OCI-LY1 (cell line): ENCODE measurements at regions not wholly inside any gene's neighbourhood (a gene's known extent, or its start where the extent isn't known, plus 50 kb on each side); places are given as distances from the start of the nearest gene placed in this dataset.

Experiments
- H2AFZ ChIP-seq: fragments of 200-600 bp; sonication (generic), shearing (Covaris generic); 2 replicates; pipeline ENCODE4 v1.6.0; 2014; ENCODE audit warnings: antibody characterized with exemption, mild to moderate bottlenecking, low read length
- H3F3A ChIP-seq: fragments of 200-600 bp; sonication (generic), shearing (Covaris generic); 2 replicates; pipeline ENCODE4 v1.6.0; 2014; ENCODE audit warnings: mild to moderate bottlenecking, antibody characterized with exemption, low read length, moderate library complexity; ENCODE audit not compliant: insufficient read depth
- H3K27ac ChIP-seq: fragments of 200-600 bp; sonication (generic); 2 replicates; pipeline ENCODE4 v1.5.1; 2014; ENCODE audit warnings: low read length, mixed run types, mild to moderate bottlenecking, low read depth; ENCODE audit not compliant: poor library complexity, severe bottlenecking
- H3K27me3 ChIP-seq: fragments of 200-600 bp; sonication (generic); 2 replicates; pipeline ENCODE4 v1.6.0; 2014; ENCODE audit warnings: antibody characterized with exemption, mild to moderate bottlenecking, low read length, moderate library complexity; ENCODE audit not compliant: insufficient read depth
- H3K36me3 ChIP-seq: fragments of 200-600 bp; sonication (generic); 2 replicates; pipeline ENCODE4 v1.6.1; 2014; ENCODE audit warnings: mild to moderate bottlenecking, antibody characterized with exemption, low read length, moderate library complexity, mixed read lengths; ENCODE audit not compliant: insufficient read depth
- H3K4me1 ChIP-seq: fragments of 200-600 bp; sonication (generic); 2 replicates; pipeline ENCODE4 v1.5.1; 2014; ENCODE audit warnings: mild to moderate bottlenecking, low read length, moderate library complexity; ENCODE audit not compliant: insufficient read depth, severe bottlenecking
- H3K4me2 ChIP-seq: fragments of 200-600 bp; sonication (generic), shearing (Covaris generic); 2 replicates; pipeline ENCODE4 v1.6.1; 2014; ENCODE audit warnings: low read length
- H3K4me3 ChIP-seq: fragments of 200-600 bp; sonication (generic); 2 replicates; pipeline ENCODE4 v1.5.1; 2014; ENCODE audit warnings: low read length, low read depth, mild to moderate bottlenecking, mixed read lengths; ENCODE audit not compliant: poor library complexity, severe bottlenecking
- H3K79me2 ChIP-seq: fragments of 200-600 bp; shearing (Covaris generic); 2 replicates; pipeline ENCODE4 v1.6.1; 2016; ENCODE audit warnings: mixed run types, low read length, mixed read lengths; ENCODE audit not compliant: insufficient read depth
- H3K9ac ChIP-seq: fragments of 200-600 bp; sonication (generic), shearing (Covaris generic); 2 replicates; pipeline ENCODE4 v1.6.1; 2014; ENCODE audit warnings: mild to moderate bottlenecking, low read length, mixed read lengths
- H3K9me2 ChIP-seq: fragments of 200-600 bp; sonication (generic), shearing (Covaris generic); 2 replicates; pipeline ENCODE4 v1.6.1; 2014; ENCODE audit warnings: low read depth, mild to moderate bottlenecking, low read length, mixed read lengths
- H3K9me3 ChIP-seq: fragments of 200-600 bp; shearing (Covaris generic); 2 replicates; pipeline ENCODE4 v1.6.1; 2014; ENCODE audit warnings: low read length, mixed read lengths
- H4K20me1 ChIP-seq: fragments of 200-600 bp; sonication (generic), shearing (Covaris generic); 2 replicates; pipeline ENCODE4 v1.6.0; 2016; ENCODE audit warnings: mild to moderate bottlenecking, low read length; ENCODE audit not compliant: insufficient read depth
- EZH2 ChIP-seq: fragments of 200-600 bp; sonication (generic), shearing (Covaris generic); IDR thresholded peaks from 2 replicates; pipeline ENCODE4 v1.8.0; 2017; ENCODE audit warnings: borderline replicate concordance, mixed run types, mild to moderate bottlenecking, antibody characterized with exemption, low read length, moderate library complexity, mixed read lengths
- TF ChIP-seq, protein P1 (sequence below): fragments of 200-600 bp; sonication (generic), shearing (Covaris generic); IDR thresholded peaks from 2 replicates; pipeline ENCODE4 v1.5.1; 2017; ENCODE audit warnings: mild to moderate bottlenecking, antibody characterized with exemption, low read length, moderate library complexity, mixed read lengths

DNA sequence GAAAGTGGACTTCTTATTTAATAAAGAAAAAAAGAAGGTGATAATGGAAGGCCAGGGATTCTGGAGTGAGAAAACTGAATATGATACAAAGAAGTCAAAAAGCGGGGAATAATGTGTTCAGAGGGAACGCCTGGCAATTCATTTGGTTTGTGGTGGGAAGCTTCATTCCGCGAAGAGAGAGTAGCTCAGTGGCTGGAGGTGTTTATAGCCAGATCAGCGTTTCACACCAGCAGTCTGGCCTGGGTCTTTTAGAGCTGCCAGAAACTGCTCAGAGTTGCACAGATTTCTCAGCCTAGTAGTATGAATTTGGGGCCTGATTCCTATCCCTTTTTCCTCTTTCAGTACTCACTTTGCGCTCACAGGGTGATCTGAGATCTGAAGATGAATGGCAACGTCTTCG, 67.8 kb upstream of the IPO9 start:
- Histone ChIP-seq H2AFZ (no peak overlapping the region), H3K79me2 (no peaks in the 10 kb centered on the region), H3K4me1 (no peaks in the 10 kb centered on the region), H3K9me2 (no peaks in the 10 kb centered on the region), H3K4me3 (no peak overlapping the region), H3K27me3 (no peaks in the 10 kb centered on the region), H3K27ac (no peak overlapping the region), H4K20me1 (no peaks in the 10 kb centered on the region), H3K9ac (no peak overlapping the region), H3F3A (no peaks in the 10 kb centered on the region), H3K36me3 (no peaks in the 10 kb centered on the region), H3K4me2 (no peak overlapping the region), H3K9me3 (no peaks in the 10 kb centered on the region)
- TF ChIP-seq, protein P1, sequence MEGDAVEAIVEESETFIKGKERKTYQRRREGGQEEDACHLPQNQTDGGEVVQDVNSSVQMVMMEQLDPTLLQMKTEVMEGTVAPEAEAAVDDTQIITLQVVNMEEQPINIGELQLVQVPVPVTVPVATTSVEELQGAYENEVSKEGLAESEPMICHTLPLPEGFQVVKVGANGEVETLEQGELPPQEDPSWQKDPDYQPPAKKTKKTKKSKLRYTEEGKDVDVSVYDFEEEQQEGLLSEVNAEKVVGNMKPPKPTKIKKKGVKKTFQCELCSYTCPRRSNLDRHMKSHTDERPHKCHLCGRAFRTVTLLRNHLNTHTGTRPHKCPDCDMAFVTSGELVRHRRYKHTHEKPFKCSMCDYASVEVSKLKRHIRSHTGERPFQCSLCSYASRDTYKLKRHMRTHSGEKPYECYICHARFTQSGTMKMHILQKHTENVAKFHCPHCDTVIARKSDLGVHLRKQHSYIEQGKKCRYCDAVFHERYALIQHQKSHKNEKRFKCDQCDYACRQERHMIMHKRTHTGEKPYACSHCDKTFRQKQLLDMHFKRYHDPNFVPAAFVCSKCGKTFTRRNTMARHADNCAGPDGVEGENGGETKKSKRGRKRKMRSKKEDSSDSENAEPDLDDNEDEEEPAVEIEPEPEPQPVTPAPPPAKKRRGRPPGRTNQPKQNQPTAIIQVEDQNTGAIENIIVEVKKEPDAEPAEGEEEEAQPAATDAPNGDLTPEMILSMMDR = no peak
- TF ChIP-seq EZH2 = no peak

DNA sequence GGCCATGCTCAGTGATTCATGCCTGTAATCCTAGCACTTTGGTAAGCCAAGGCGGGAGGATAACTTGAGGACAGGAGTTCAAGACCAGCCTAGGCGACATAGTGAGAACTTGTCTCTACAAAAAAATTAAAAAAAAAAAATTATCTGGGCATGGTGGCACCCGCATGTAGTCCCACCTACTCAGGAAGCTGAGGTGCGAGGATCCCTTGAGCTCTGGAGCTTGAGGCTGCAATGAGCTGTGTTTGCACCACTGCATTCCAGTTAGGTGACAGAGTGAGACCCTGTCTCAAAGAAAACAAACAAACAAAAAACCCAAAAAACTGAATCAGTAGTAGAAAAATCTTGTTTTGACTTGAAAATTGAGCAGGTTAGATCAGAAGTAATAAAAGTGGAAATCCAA, 67.1 kb upstream of the IPO9 start:
- H3K4me2 ChIP-seq = no peak overlapping the region
- no peak overlapping the region for H3K27ac ChIP-seq
- no peak overlapping the region for H2AFZ ChIP-seq
- H3K79me2 ChIP-seq = no peaks in the 10 kb centered on the region
- H4K20me1 ChIP-seq = no peaks in the 10 kb centered on the region
- H3F3A ChIP-seq = no peaks in the 10 kb centered on the region
- no peak overlapping the region for H3K9ac ChIP-seq
- H3K9me3 ChIP-seq = no peaks in the 10 kb centered on the region
- H3K27me3 ChIP-seq = no peaks in the 10 kb centered on the region
- no peak for TF ChIP-seq EZH2
- TF ChIP-seq, protein P1 = no peak
- H3K4me1 ChIP-seq = no peaks in the 10 kb centered on the region
- no peaks in the 10 kb centered on the region for H3K36me3 ChIP-seq
- no peak overlapping the region for H3K4me3 ChIP-seq
- no peaks in the 10 kb centered on the region for H3K9me2 ChIP-seq

DNA sequence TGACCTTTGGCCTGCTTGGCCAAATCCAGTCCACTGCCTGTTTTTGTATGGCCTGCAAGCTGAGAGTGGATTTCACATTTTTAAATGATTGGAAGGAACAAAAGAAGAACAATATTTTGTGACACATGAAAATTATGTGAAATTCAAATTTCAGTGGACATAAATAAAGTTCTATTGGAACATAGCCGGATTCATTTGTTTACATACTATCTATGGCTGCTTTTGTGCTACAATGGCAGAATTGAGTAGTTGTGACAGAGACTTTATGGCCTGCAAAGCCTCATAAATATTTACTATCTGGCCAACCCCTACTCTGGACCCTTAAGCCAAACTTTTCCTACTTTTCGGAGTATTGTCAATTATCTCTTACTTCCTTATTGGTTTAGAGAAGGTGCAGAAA, 66.6 kb upstream of the IPO9 start:
- H3K4me2 ChIP-seq = no peak overlapping the region
- no peaks in the 10 kb centered on the region for H3K4me1 ChIP-seq
- no peaks in the 10 kb centered on the region for H3K36me3 ChIP-seq
- no peak overlapping the region for H3K9ac ChIP-seq
- no peaks in the 10 kb centered on the region for H3K27me3 ChIP-seq
- H3K4me3 ChIP-seq = no peak overlapping the region
- no peaks in the 10 kb centered on the region for H3K79me2 ChIP-seq
- H3F3A ChIP-seq = no peaks in the 10 kb centered on the region
- H3K9me2 ChIP-seq = no peaks in the 10 kb centered on the region
- no peaks in the 10 kb centered on the region for H3K9me3 ChIP-seq
- no peak overlapping the region for H2AFZ ChIP-seq
- H3K27ac ChIP-seq = no peak overlapping the region
- TF ChIP-seq, protein P1 = no peak
- TF ChIP-seq EZH2 = no peak
- H4K20me1 ChIP-seq = no peaks in the 10 kb centered on the region
